Naive thymus-derived CD8-positive, alpha-beta T cell (primary cell): ENCODE measurements at regions not wholly inside any gene's neighbourhood (a gene's known extent, or its start where the extent isn't known, plus 50 kb on each side); places are given as distances from the start of the nearest gene placed in this dataset.

ENCODE experiments used
- ATAC-seq, 2 donors: fragments of 150-1000 bp; cut with Tn5 transposase in 1 of 2; sonication (Bioruptor Pico), chemical (Tn5 transposase) in 1 of 2; 1 replicate in 1 of 2; 2 replicates in 1 of 2; pipeline ENCODE4 v1.10.0; 2021; ENCODE audit warnings: mild to moderate bottlenecking in 2 of 2, moderate library complexity in 2 of 2
- POLR2A ChIA-PET: fragments of 350-600 bp; sonication (Branson Sonifier 250); formaldehyde crosslinking; loops from one replicate; lab custom pipeline; 2021; ENCODE audit warnings: antibody characterized with exemption; lab: Charles Lee
- DNase-seq, 10 donors: peaks; one replicate each; pipeline versions ENCODE4 v3.0.0 to v3.0.0-alpha.2; 2020 to 2022
- H3K27ac Mint-ChIP-seq, 10 donors: one replicate each; pipeline ENCODE4 v1.8.0; 2020 to 2022; ENCODE audit warnings: mild to moderate bottlenecking in 10 of 10, mixed read lengths in 10 of 10, moderate library complexity in 4 of 10, inconsistent platforms in 1 of 10
- H3K27me3 Mint-ChIP-seq, 5 donors: one replicate each; pipeline ENCODE4 v1.8.0; 2021 to 2022; ENCODE audit warnings: mixed read lengths in 5 of 5
- H3K36me3 Mint-ChIP-seq, 3 donors: one replicate each; pipeline ENCODE4 v1.8.0; 2020 to 2022; ENCODE audit warnings: mixed read lengths in 3 of 3, mild to moderate bottlenecking in 2 of 3, inconsistent platforms in 1 of 3
- H3K4me1 Mint-ChIP-seq, 4 donors: one replicate each; pipeline ENCODE4 v1.8.0; 2021 to 2022; ENCODE audit warnings: mixed read lengths in 4 of 4
- H3K4me3 Mint-ChIP-seq, 10 donors: one replicate each; pipeline ENCODE4 v1.8.0; 2020 to 2022; ENCODE audit warnings: mild to moderate bottlenecking in 10 of 10, mixed read lengths in 10 of 10, moderate library complexity in 6 of 10, inconsistent platforms in 1 of 10
- H3K9me3 Mint-ChIP-seq, 9 donors: one replicate each; pipeline ENCODE4 v1.8.0; 2020 to 2022; ENCODE audit warnings: mixed read lengths in 9 of 9, mild to moderate bottlenecking in 3 of 9, inconsistent platforms in 1 of 9, moderate library complexity in 1 of 9

- DNase-seq, result no peak
- POLR2A ChIA-PET, result no interaction called here
- H3K4me3 Mint-ChIP-seq, result no peak overlapping the region
Measured at GRCh38 chr20:6430381-6430780, 307.6 kb upstream of the FERMT1 start.

GRCh38 chr20:6426287-6426891 is 303.6 kb upstream of the FERMT1 start:
- Mint-ChIP-seq H3K4me3 (no peak overlapping the region), H3K36me3 (no peaks in the 10 kb centered on the region), H3K4me1 (no peaks in the 10 kb centered on the region), H3K9me3 (peaks cover 0 to 10% (median 5%) of the 10 kb centered on the region in 9 donors), H3K27me3 (peaks cover 0 to 4% (median 1%) of the 10 kb centered on the region in 5 donors), H3K27ac (no peak overlapping the region)
- DNase-seq (no peak), ATAC-seq (no peak)
- POLR2A ChIA-PET, result no interaction called here

More at GRCh38 chr20:6430381-6430780, 307.6 kb upstream of the FERMT1 start:
- ATAC-seq, result no peak
- H3K9me3 Mint-ChIP-seq, result peaks cover 0 to 11% (median 0%) of the 10 kb centered on the region in 9 donors
- H3K27me3 Mint-ChIP-seq, result peaks cover 0 to 4% (median 1%) of the 10 kb centered on the region in 5 donors
- no peaks in the 10 kb centered on the region for H3K4me1 Mint-ChIP-seq
- no peak overlapping the region for H3K27ac Mint-ChIP-seq
- no peaks in the 10 kb centered on the region for H3K36me3 Mint-ChIP-seq

GRCh38 chr20:6421321-6422248 is 298.8 kb upstream of the FERMT1 start:
- Mint-ChIP-seq H3K36me3 (no peaks in the 10 kb centered on the region), H3K27ac (no peak overlapping the region), H3K4me3 (no peak overlapping the region), H3K27me3 (peaks cover 1 to 8% (median 3%) of the 10 kb centered on the region in 5 donors), H3K9me3 (peaks cover 0 to 8% (median 0%) of the 10 kb centered on the region in 9 donors), H3K4me1 (no peaks in the 10 kb centered on the region)
- ATAC-seq (no peak), DNase-seq (no peak)
- POLR2A ChIA-PET, result no interaction called here

GRCh38 chr20:6420336-6420735 is 297.5 kb upstream of the FERMT1 start:
- ATAC-seq (no peak), DNase-seq (no peak)
- peaks cover 0 to 8% (median 0%) of the 10 kb centered on the region in 9 donors for H3K9me3 Mint-ChIP-seq
- H3K27ac Mint-ChIP-seq, result no peak overlapping the region
- H3K4me3 Mint-ChIP-seq, result no peak overlapping the region
- POLR2A ChIA-PET, result no interaction called here
- no peaks in the 10 kb centered on the region for H3K36me3 Mint-ChIP-seq
- H3K4me1 Mint-ChIP-seq, result no peaks in the 10 kb centered on the region
- H3K27me3 Mint-ChIP-seq, result peaks cover 0 to 8% (median 3%) of the 10 kb centered on the region in 5 donors

- Mint-ChIP-seq H3K4me3 (no peak overlapping the region), H3K27me3 (peaks cover 0 to 8% (median 5%) of the 10 kb centered on the region in 5 donors), H3K27ac (no peak overlapping the region), H3K4me1 (no peaks in the 10 kb centered on the region), H3K9me3 (peaks cover 0 to 8% (median 0%) of the 10 kb centered on the region in 9 donors), H3K36me3 (no peaks in the 10 kb centered on the region)
- DNase-seq (no peak), ATAC-seq (no peak)
- POLR2A ChIA-PET, result no interaction called here
Measured at GRCh38 chr20:6418732-6419131, 295.9 kb upstream of the FERMT1 start.

- no peak for ATAC-seq
- Mint-ChIP-seq H3K9me3 (peaks cover 0 to 3% (median 0%) of the 10 kb centered on the region in 9 donors), H3K36me3 (no peaks in the 10 kb centered on the region), H3K4me3 (no peak overlapping the region), H3K27me3 (peaks cover 0 to 13% (median 5%) of the 10 kb centered on the region in 5 donors), H3K27ac (no peak overlapping the region), H3K4me1 (no peaks in the 10 kb centered on the region)
- DNase-seq, result no peak
- POLR2A ChIA-PET, result no interaction called here
Measured at GRCh38 chr20:6416371-6416770, 293.5 kb upstream of the FERMT1 start.

- POLR2A ChIA-PET, result no interaction called here
- no peak for DNase-seq
Measured at GRCh38 chr20:6411651-6412050, 288.8 kb upstream of the FERMT1 start.

GRCh38 chr20:6410721-6411120 is 287.9 kb upstream of the FERMT1 start:
- peaks cover 0 to 3% (median 0%) of the 10 kb centered on the region in 9 donors for H3K9me3 Mint-ChIP-seq
- no peak for DNase-seq
- POLR2A ChIA-PET, result no interaction called here
- H3K36me3 Mint-ChIP-seq, result no peaks in the 10 kb centered on the region
- H3K27ac Mint-ChIP-seq, result no peak overlapping the region
- peaks cover 0 to 12% (median 2%) of the 10 kb centered on the region in 5 donors for H3K27me3 Mint-ChIP-seq
- H3K4me1 Mint-ChIP-seq, result no peaks in the 10 kb centered on the region
- H3K4me3 Mint-ChIP-seq, result no peak overlapping the region
- ATAC-seq, result no peak

More at GRCh38 chr20:6411651-6412050, 288.8 kb upstream of the FERMT1 start:
- H3K4me3 Mint-ChIP-seq, result no peak overlapping the region
- no peak overlapping the region for H3K27ac Mint-ChIP-seq
- H3K4me1 Mint-ChIP-seq, result no peaks in the 10 kb centered on the region
- H3K9me3 Mint-ChIP-seq, result peaks cover 0 to 5% (median 0%) of the 10 kb centered on the region in 9 donors
- H3K27me3 Mint-ChIP-seq, result peaks cover 0 to 12% (median 2%) of the 10 kb centered on the region in 5 donors
- no peak for ATAC-seq
- no peaks in the 10 kb centered on the region for H3K36me3 Mint-ChIP-seq

- Mint-ChIP-seq H3K27me3 (peaks cover 0 to 9% (median 2%) of the 10 kb centered on the region in 5 donors), H3K4me3 (no peak overlapping the region)
- POLR2A ChIA-PET, result no interaction called here
Measured at GRCh38 chr20:6407163-6407562, 284.3 kb upstream of the FERMT1 start.

GRCh38 chr20:6401893-6402557 is 279.2 kb upstream of the FERMT1 start:
- H3K36me3 Mint-ChIP-seq, result no peaks in the 10 kb centered on the region
- DNase-seq (no peak), ATAC-seq (no peak)
- H3K9me3 Mint-ChIP-seq, result peaks cover 0 to 3% (median 0%) of the 10 kb centered on the region in 9 donors
- H3K4me3 Mint-ChIP-seq, result no peak overlapping the region
- peaks cover 0 to 12% (median 0%) of the 10 kb centered on the region in 5 donors for H3K27me3 Mint-ChIP-seq
- POLR2A ChIA-PET, result no interaction called here
- H3K27ac Mint-ChIP-seq, result no peak overlapping the region
- no peaks in the 10 kb centered on the region for H3K4me1 Mint-ChIP-seq

More at GRCh38 chr20:6407163-6407562, 284.3 kb upstream of the FERMT1 start:
- Mint-ChIP-seq H3K4me1 (no peaks in the 10 kb centered on the region), H3K27ac (no peak overlapping the region), H3K36me3 (no peaks in the 10 kb centered on the region), H3K9me3 (peaks cover 0 to 3% (median 0%) of the 10 kb centered on the region in 9 donors)
- DNase-seq (no peak), ATAC-seq (no peak)

- H3K9me3 Mint-ChIP-seq, result peaks cover 0 to 7% (median 0%) of the 10 kb centered on the region in 9 donors
Measured at GRCh38 chr20:6397115-6397514, 274.3 kb upstream of the FERMT1 start.

GRCh38 chr20:6395695-6396094 is 272.9 kb upstream of the FERMT1 start:
- ATAC-seq (no peak), DNase-seq (no peak)
- no peaks in the 10 kb centered on the region for H3K4me1 Mint-ChIP-seq
- peaks cover 0 to 7% (median under 1%) of the 10 kb centered on the region in 9 donors for H3K9me3 Mint-ChIP-seq
- POLR2A ChIA-PET, result no interaction called here
- no peak overlapping the region for H3K4me3 Mint-ChIP-seq
- H3K27me3 Mint-ChIP-seq, result peaks cover 0 to 8% (median 0%) of the 10 kb centered on the region in 5 donors
- no peaks in the 10 kb centered on the region for H3K36me3 Mint-ChIP-seq
- H3K27ac Mint-ChIP-seq, result no peak overlapping the region

More at GRCh38 chr20:6397115-6397514, 274.3 kb upstream of the FERMT1 start:
- Mint-ChIP-seq H3K4me3 (no peak overlapping the region), H3K27me3 (peaks cover 0 to 12% (median 0%) of the 10 kb centered on the region in 5 donors), H3K27ac (no peak overlapping the region), H3K36me3 (no peaks in the 10 kb centered on the region), H3K4me1 (no peaks in the 10 kb centered on the region)
- ATAC-seq (no peak), DNase-seq (no peak)
- POLR2A ChIA-PET, result no interaction called here
